Fibroblast of skin of abdomen (primary cell): ENCODE measurements at regions not wholly inside any gene's neighbourhood (a gene's known extent, or its start where the extent isn't known, plus 50 kb on each side); places are given as distances from the start of the nearest gene placed in this dataset.
A peak's percentile ranks its signal among the peaks of the same experiment; 100 is the strongest.

Experiments used
- DNase-seq: peaks from one replicate; pipeline ENCODE4 v3.0.0-alpha.2; 2013

GRCh38 chr11:70521475-70522308 lies 123.4 kb downstream of the CTTN start:
- no peak for DNase-seq

GRCh38 chr11:70522309-70522592 lies 123.9 kb downstream of the CTTN start:
- DNase-seq, result no peak

- DNase-seq, result no peak
These were observed 124.4 kb downstream of the CTTN start for GRCh38 chr11:70522593-70523311.

GRCh38 chr11:70523384-70524095 lies 125.2 kb downstream of the CTTN start:
- DNase-seq, result no peak

- DNase-seq, result peak; percentile 39
These were observed 126.0 kb downstream of the CTTN start for GRCh38 chr11:70524096-70524922.

- no peak for DNase-seq
These were observed 126.7 kb downstream of the CTTN start for GRCh38 chr11:70525006-70525405.

- no peak for DNase-seq
These were observed 127.1 kb downstream of the CTTN start for GRCh38 chr11:70525466-70525865.

GRCh38 chr11:70526116-70527045 lies 128.1 kb downstream of the CTTN start:
- DNase-seq, result no peak

GRCh38 chr11:70527046-70527395 lies 128.7 kb downstream of the CTTN start:
- no peak for DNase-seq

- DNase-seq, result no peak
These were observed 129.2 kb downstream of the CTTN start for GRCh38 chr11:70527429-70528045.

- DNase-seq, result no peak
These were observed 129.9 kb downstream of the CTTN start for GRCh38 chr11:70528046-70528793.

GRCh38 chr11:70528794-70529580 lies 130.7 kb downstream of the CTTN start:
- DNase-seq, result no peak

- no peak for DNase-seq
These were observed 131.7 kb downstream of the CTTN start for GRCh38 chr11:70530010-70530409.

- DNase-seq, result no peak
These were observed 132.4 kb downstream of the CTTN start for GRCh38 chr11:70530629-70531185.

- DNase-seq, result no peak
These were observed 133.1 kb downstream of the CTTN start for GRCh38 chr11:70531281-70532065.

- peak; percentile 17 for DNase-seq
These were observed 133.7 kb downstream of the CTTN start for GRCh38 chr11:70532066-70532440.

- peak; percentile 32 for DNase-seq
These were observed 134.4 kb downstream of the CTTN start for GRCh38 chr11:70532731-70533130.
